Transverse colon (tissue), 4 donors: ENCODE measurements at regions not wholly inside any gene's neighbourhood (a gene's known extent, or its start where the extent isn't known, plus 50 kb on each side); places are given as distances from the start of the nearest gene placed in this dataset.

Experiments used
- DNase-seq: peaks from one replicate; pipeline ENCODE4 v3.0.0-alpha.2; 2019
- H3K27ac ChIP-seq, 4 donors: fragments of 200-600 bp; sonication (generic); 2 replicates each; pipeline ENCODE4 v1.5.1; 2016 to 2018; ENCODE audit warnings: inconsistent platforms in 4 of 4
- H3K27me3 ChIP-seq: fragments of 200-600 bp; sonication (generic); 2 replicates; pipeline ENCODE4 v1.5.1; 2017; ENCODE audit warnings: inconsistent platforms
- H3K36me3 ChIP-seq, 4 donors: fragments of 200-600 bp; sonication (generic); 2 replicates each; pipeline ENCODE4 v1.5.1; 2017 to 2019; ENCODE audit warnings: inconsistent platforms in 4 of 4
- H3K4me1 ChIP-seq, 4 donors: fragments of 200-600 bp; sonication (generic); 2 replicates each; pipeline ENCODE4 v1.5.1; 2017 to 2020; ENCODE audit warnings: inconsistent platforms in 4 of 4
- H3K4me3 ChIP-seq, 4 donors: fragments of 200-600 bp; sonication (generic); 1 replicate in 1 of 4; 2 replicates in 3 of 4; pipeline versions ENCODE4 v1.5.1 to v1.6.1; 2017 to 2019; ENCODE audit warnings: inconsistent platforms in 4 of 4
- H3K9me3 ChIP-seq, 2 donors: fragments of 200-600 bp; sonication (generic); 2 replicates each; pipeline ENCODE4 v1.5.1; 2017 to 2019; ENCODE audit warnings: inconsistent platforms in 2 of 2
- EP300 ChIP-seq: sonication (generic); formaldehyde crosslinking; IDR thresholded peaks from one replicate; pipeline ENCODE4 v1.6.1; 2017; ENCODE audit warnings: antibody characterized with exemption, low read depth
- POLR2A ChIP-seq: fragments of 450-650 bp; IDR thresholded peaks from one replicate; pipeline ENCODE4 v1.6.1; 2016; ENCODE audit warnings: antibody characterized with exemption, mild to moderate bottlenecking, moderate library complexity
- POLR2AphosphoS5 ChIP-seq, 3 donors: sonication (generic); formaldehyde crosslinking; IDR thresholded peaks; one replicate each; pipeline ENCODE4 v1.6.1; 2016; ENCODE audit warnings: antibody characterized with exemption in 3 of 3
- WGBS, 2 donors: methylation state at CpG; one replicate each; pipeline ENCODE4 v1.1.5; 2018; ENCODE audit warnings: low coverage in 1 of 2; 5-methylcytosine and 5-hydroxymethylcytosine counted together
- in situ Hi-C, 4 donors: fragments of 200-750 bp; cut with MboI; loops; one replicate each; pipeline versions ENCODE4 v1.15.0 to v1.15.1; 2017; ENCODE audit warnings: low sequenced_read_pairs in 3 of 4, low pct_ligation_motif_present in 1 of 4, low pct_unique_long_range_greater_than_20kb in 1 of 4
- intact Hi-C: fragments of 100-400 bp; cut with DNase I; formaldehyde crosslinking; loops from one replicate; pipeline ENCODE4 v1.15.1; 2023; ENCODE audit warnings: low total_unique reads
- TF ChIP-seq, protein P1 (sequence below), 5 experiments: fragments of 200-600 bp in 3 of 5; fragments of 450-650 bp in 2 of 5; sonication (generic) in 3 of 5; IDR thresholded peaks; 1 replicate in 2 of 5; 2 replicates in 3 of 5; pipeline ENCODE4 v1.5.1; 2016 to 2017; ENCODE audit warnings: antibody characterized with exemption in 5 of 5, inconsistent platforms in 3 of 5, mild to moderate bottlenecking in 2 of 5, moderate library complexity in 1 of 5

- H3K27ac ChIP-seq: no peak overlapping the region
- intact Hi-C loops: no loop called here
- no peaks in the 10 kb centered on the region for H3K9me3 ChIP-seq
- WGBS, 2 donors: 90% methylated on average over 1 of the region's 1 CpG; no CpG with 5 or more reads in 1 of the 2 donors
- in situ Hi-C loops: no loop called here
- TF ChIP-seq, protein P1, sequence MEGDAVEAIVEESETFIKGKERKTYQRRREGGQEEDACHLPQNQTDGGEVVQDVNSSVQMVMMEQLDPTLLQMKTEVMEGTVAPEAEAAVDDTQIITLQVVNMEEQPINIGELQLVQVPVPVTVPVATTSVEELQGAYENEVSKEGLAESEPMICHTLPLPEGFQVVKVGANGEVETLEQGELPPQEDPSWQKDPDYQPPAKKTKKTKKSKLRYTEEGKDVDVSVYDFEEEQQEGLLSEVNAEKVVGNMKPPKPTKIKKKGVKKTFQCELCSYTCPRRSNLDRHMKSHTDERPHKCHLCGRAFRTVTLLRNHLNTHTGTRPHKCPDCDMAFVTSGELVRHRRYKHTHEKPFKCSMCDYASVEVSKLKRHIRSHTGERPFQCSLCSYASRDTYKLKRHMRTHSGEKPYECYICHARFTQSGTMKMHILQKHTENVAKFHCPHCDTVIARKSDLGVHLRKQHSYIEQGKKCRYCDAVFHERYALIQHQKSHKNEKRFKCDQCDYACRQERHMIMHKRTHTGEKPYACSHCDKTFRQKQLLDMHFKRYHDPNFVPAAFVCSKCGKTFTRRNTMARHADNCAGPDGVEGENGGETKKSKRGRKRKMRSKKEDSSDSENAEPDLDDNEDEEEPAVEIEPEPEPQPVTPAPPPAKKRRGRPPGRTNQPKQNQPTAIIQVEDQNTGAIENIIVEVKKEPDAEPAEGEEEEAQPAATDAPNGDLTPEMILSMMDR (IDR thresholded peaks at IDR 0.05): no peak
- TF ChIP-seq POLR2AphosphoS5 (IDR thresholded peaks at IDR 0.05): no peak
- no peak for TF ChIP-seq EP300
- TF ChIP-seq POLR2A: no peak
- no peaks in the 10 kb centered on the region for H3K36me3 ChIP-seq
- H3K4me1 ChIP-seq: no peaks in the 10 kb centered on the region
- H3K27me3 ChIP-seq: no peaks in the 10 kb centered on the region
- DNase-seq: no peak
- no peak overlapping the region for H3K4me3 ChIP-seq
Measured at GRCh38 chr2:117686699-117687098, 127.8 kb upstream of the DDX18 start.

DNA sequence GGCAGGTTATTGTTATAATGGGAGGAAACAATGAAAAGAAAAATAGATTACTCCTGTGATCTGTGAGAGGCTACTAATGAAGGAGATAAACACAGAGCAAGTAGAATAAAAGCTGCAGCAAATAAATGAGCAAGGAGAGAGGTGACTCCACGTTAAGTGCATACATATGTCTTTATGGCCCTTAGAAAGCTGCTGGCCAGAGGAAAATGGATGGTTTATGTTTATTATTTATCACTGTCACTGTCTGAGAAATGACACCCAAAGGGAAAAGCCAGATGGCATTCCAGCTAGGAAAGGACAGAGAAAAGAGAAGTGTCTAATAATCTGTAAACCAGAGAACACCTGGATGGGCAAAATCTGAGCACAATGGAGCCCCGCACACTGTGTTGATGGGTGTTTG lies 122.9 kb upstream of the DDX18 start:
- Histone ChIP-seq H3K4me1 (no peaks in the 10 kb centered on the region), H3K27ac (no peak overlapping the region), H3K4me3 (no peak overlapping the region), H3K36me3 (no peaks in the 10 kb centered on the region), H3K27me3 (no peaks in the 10 kb centered on the region), H3K9me3 (no peaks in the 10 kb centered on the region)
- in situ Hi-C loops (no loop called here), intact Hi-C loops (no loop called here)
- WGBS, 2 donors: 49 to 100% methylated on average over 1 to 2 of the region's 2 CpGs
- no peak for TF ChIP-seq EP300
- TF ChIP-seq POLR2A: no peak
- DNase-seq: no peak

- in situ Hi-C loops (no loop called here), intact Hi-C loops (no loop called here)
- DNase-seq: no peak
- Histone ChIP-seq H3K27ac (no peak overlapping the region), H3K27me3 (no peaks in the 10 kb centered on the region), H3K4me3 (no peak overlapping the region), H3K4me1 (no peaks in the 10 kb centered on the region), H3K36me3 (no peaks in the 10 kb centered on the region), H3K9me3 (no peaks in the 10 kb centered on the region)
- TF ChIP-seq POLR2AphosphoS5 (IDR thresholded peaks at IDR 0.05) (no peak), POLR2A (no peak), EP300 (no peak)
- TF ChIP-seq, protein P1 (IDR thresholded peaks at IDR 0.05): no peak
- WGBS, 2 donors: 67 to 74% methylated on average over 1 to 5 of the region's 5 CpGs
Measured at GRCh38 chr2:117692001-117692763, 122.3 kb upstream of the DDX18 start.

DNA sequence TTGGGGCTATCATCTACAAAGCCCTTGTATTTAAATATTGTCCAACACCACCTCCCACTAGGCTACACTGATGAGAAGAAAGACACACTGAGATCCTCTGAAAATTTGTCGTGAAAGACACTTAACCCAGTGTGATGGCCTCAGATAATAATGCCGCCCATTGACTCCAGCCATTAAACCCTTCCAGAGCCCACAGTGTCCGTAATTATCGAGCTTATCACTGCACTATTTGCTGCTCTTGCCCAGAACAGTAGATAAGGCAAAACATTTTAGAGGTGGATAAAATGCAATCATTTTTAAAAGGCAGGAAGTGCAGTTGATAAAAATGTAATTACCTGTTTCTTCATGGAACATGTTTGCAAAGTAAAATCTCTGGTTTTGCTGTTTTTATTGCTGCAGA lies 121.3 kb upstream of the DDX18 start:
- Histone ChIP-seq H3K27me3 (no peaks in the 10 kb centered on the region), H3K4me3 (no peak overlapping the region), H3K4me1 (no peaks in the 10 kb centered on the region), H3K27ac (no peak overlapping the region), H3K9me3 (no peaks in the 10 kb centered on the region), H3K36me3 (no peaks in the 10 kb centered on the region)
- DNase-seq: no peak
- WGBS, 2 donors: 67 to 86% methylated on average over 3 to 4 of the region's 4 CpGs
- no peak for TF ChIP-seq POLR2A
- in situ Hi-C loops (no loop called here), intact Hi-C loops (no loop called here)

DNA sequence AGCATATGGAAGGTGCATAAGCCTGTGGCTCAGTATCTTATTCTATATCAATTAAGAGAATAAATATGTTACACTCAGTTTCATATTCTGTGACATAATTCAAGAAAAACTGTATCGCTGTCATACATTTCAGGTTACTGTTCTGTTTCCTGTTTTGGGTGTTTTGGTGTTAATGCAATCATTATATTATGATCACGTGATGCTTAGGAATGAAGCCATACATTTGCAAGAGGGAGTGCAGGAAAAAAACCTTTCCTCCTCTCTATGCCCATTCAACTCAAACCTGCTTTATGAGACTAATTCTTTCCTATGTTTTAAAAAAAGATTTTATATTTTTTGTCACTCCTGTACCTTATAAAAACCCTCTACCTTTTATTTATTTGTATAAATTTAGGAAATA lies 120.8 kb upstream of the DDX18 start:
- Histone ChIP-seq H3K9me3 (no peaks in the 10 kb centered on the region), H3K27ac (no peak overlapping the region), H3K4me3 (no peak overlapping the region), H3K27me3 (no peaks in the 10 kb centered on the region), H3K36me3 (no peaks in the 10 kb centered on the region), H3K4me1 (no peaks in the 10 kb centered on the region)
- in situ Hi-C loops (no loop called here), intact Hi-C loops (no loop called here)
- TF ChIP-seq, protein P1 (IDR thresholded peaks at IDR 0.05): no peak
- no peak for TF ChIP-seq POLR2A
- no peak for TF ChIP-seq POLR2AphosphoS5 (IDR thresholded peaks at IDR 0.05)
- no peak for TF ChIP-seq EP300
- DNase-seq: no peak
- WGBS, 2 donors: 69 to 73% methylated on average over 2 of the region's 2 CpGs
